ENCODE measurements at regions not wholly inside any gene's neighbourhood (a gene's known extent, or its start where the extent isn't known, plus 50 kb on each side); places are given as distances from the start of the nearest gene placed in this dataset.
"Not testable (repeated sequence)": the region's sequence is repeated elsewhere in the genome, so short reads cannot be mapped to it uniquely, and the experiment has no call there.

GRCh38 chr11:67768001-67768730 is 93.7 kb upstream of the ALDH3B2 start:
- H3K4me2 ChIP-seq (ENCODE audit: low read length); H3K9me3 ChIP-seq (ENCODE audit: control insufficient read depth in 1 of 2, insufficient read depth in 1 of 2, low read depth in 1 of 2, low read length in 2 of 2); H3K9me2 ChIP-seq (ENCODE audit: insufficient read depth); H2AFZ ChIP-seq (ENCODE audit: low read depth, low read length, poor library complexity, severe bottlenecking); H3K27ac ChIP-seq (ENCODE audit: low read depth, low read length); POLR2A ChIA-PET; DNase-seq (ENCODE audit: low read depth, low spot score); intact Hi-C loops (cut with micrococcal nuclease); H3K36me3 ChIP-seq (ENCODE audit: control insufficient read depth in 1 of 2, insufficient read depth in 2 of 2, low read length in 2 of 2); H4K20me1 ChIP-seq (ENCODE audit: insufficient read depth); ATAC-seq; BruUV-seq (replicated peaks); H3K4me3 ChIP-seq (replicated peaks in 1 of 2; ENCODE audit: low read depth in 1 of 2, low read length in 2 of 2); H3K27me3 ChIP-seq (ENCODE audit: insufficient read depth, low read length); H3K79me2 ChIP-seq (ENCODE audit: insufficient read depth, low read length); H3K4me1 ChIP-seq (ENCODE audit: control insufficient read depth in 1 of 2, insufficient read depth in 2 of 2, low read length in 2 of 2); H3K9ac ChIP-seq (ENCODE audit: low read length); RAD21 ChIA-PET (ENCODE audit: low non-redundant PET in 1 of 2, low total read pairs in 2 of 2, uncharacterized antibody in 2 of 2, unreplicated experiment in 2 of 2); CTCF ChIA-PET: not testable (repeated sequence)

GRCh38 chr11:67761211-67761610 is 86.8 kb upstream of the ALDH3B2 start:
- H3K27ac ChIP-seq (ENCODE audit: low read depth, low read length); H3K9ac ChIP-seq (ENCODE audit: low read length); H3K4me3 ChIP-seq (replicated peaks in 1 of 2; ENCODE audit: low read depth in 1 of 2, low read length in 2 of 2); RAD21 ChIA-PET (ENCODE audit: low non-redundant PET in 1 of 2, low total read pairs in 2 of 2, uncharacterized antibody in 2 of 2, unreplicated experiment in 2 of 2); H3K27me3 ChIP-seq (ENCODE audit: insufficient read depth, low read length); H3K9me2 ChIP-seq (ENCODE audit: insufficient read depth); H3K9me3 ChIP-seq (ENCODE audit: control insufficient read depth in 1 of 2, insufficient read depth in 1 of 2, low read depth in 1 of 2, low read length in 2 of 2); ATAC-seq; POLR2A ChIA-PET; BruUV-seq (replicated peaks); H3K4me1 ChIP-seq (ENCODE audit: control insufficient read depth in 1 of 2, insufficient read depth in 2 of 2, low read length in 2 of 2); H2AFZ ChIP-seq (ENCODE audit: low read depth, low read length, poor library complexity, severe bottlenecking); H3K79me2 ChIP-seq (ENCODE audit: insufficient read depth, low read length); CTCF ChIA-PET; intact Hi-C loops (cut with micrococcal nuclease); H4K20me1 ChIP-seq (ENCODE audit: insufficient read depth); H3K4me2 ChIP-seq (ENCODE audit: low read length); H3K36me3 ChIP-seq (ENCODE audit: control insufficient read depth in 1 of 2, insufficient read depth in 2 of 2, low read length in 2 of 2); DNase-seq (ENCODE audit: low read depth, low spot score): not testable (repeated sequence)

GRCh38 chr11:67759321-67759720 is 84.9 kb upstream of the ALDH3B2 start:
- ATAC-seq; intact Hi-C loops (cut with micrococcal nuclease); H4K20me1 ChIP-seq (ENCODE audit: insufficient read depth); RAD21 ChIA-PET (ENCODE audit: low non-redundant PET in 1 of 2, low total read pairs in 2 of 2, uncharacterized antibody in 2 of 2, unreplicated experiment in 2 of 2); H3K9me3 ChIP-seq (ENCODE audit: control insufficient read depth in 1 of 2, insufficient read depth in 1 of 2, low read depth in 1 of 2, low read length in 2 of 2); H3K4me1 ChIP-seq (ENCODE audit: control insufficient read depth in 1 of 2, insufficient read depth in 2 of 2, low read length in 2 of 2); H3K27me3 ChIP-seq (ENCODE audit: insufficient read depth, low read length); H3K9ac ChIP-seq (ENCODE audit: low read length); H3K9me2 ChIP-seq (ENCODE audit: insufficient read depth); H3K4me2 ChIP-seq (ENCODE audit: low read length); POLR2A ChIA-PET; CTCF ChIA-PET; BruUV-seq (replicated peaks); H3K27ac ChIP-seq (ENCODE audit: low read depth, low read length); H3K79me2 ChIP-seq (ENCODE audit: insufficient read depth, low read length); H3K36me3 ChIP-seq (ENCODE audit: control insufficient read depth in 1 of 2, insufficient read depth in 2 of 2, low read length in 2 of 2); H2AFZ ChIP-seq (ENCODE audit: low read depth, low read length, poor library complexity, severe bottlenecking); H3K4me3 ChIP-seq (replicated peaks in 1 of 2; ENCODE audit: low read depth in 1 of 2, low read length in 2 of 2); DNase-seq (ENCODE audit: low read depth, low spot score): not testable (repeated sequence)

GRCh38 chr11:67758467-67758866 is 84.0 kb upstream of the ALDH3B2 start:
- H3K4me3 ChIP-seq (replicated peaks in 1 of 2; ENCODE audit: low read depth in 1 of 2, low read length in 2 of 2); H3K27me3 ChIP-seq (ENCODE audit: insufficient read depth, low read length); ATAC-seq; H3K79me2 ChIP-seq (ENCODE audit: insufficient read depth, low read length); H4K20me1 ChIP-seq (ENCODE audit: insufficient read depth); RAD21 ChIA-PET (ENCODE audit: low non-redundant PET in 1 of 2, low total read pairs in 2 of 2, uncharacterized antibody in 2 of 2, unreplicated experiment in 2 of 2); H3K4me1 ChIP-seq (ENCODE audit: control insufficient read depth in 1 of 2, insufficient read depth in 2 of 2, low read length in 2 of 2); H3K4me2 ChIP-seq (ENCODE audit: low read length); POLR2A ChIA-PET; H3K27ac ChIP-seq (ENCODE audit: low read depth, low read length); H3K9ac ChIP-seq (ENCODE audit: low read length); DNase-seq (ENCODE audit: low read depth, low spot score); H3K9me2 ChIP-seq (ENCODE audit: insufficient read depth); intact Hi-C loops (cut with micrococcal nuclease); H3K9me3 ChIP-seq (ENCODE audit: control insufficient read depth in 1 of 2, insufficient read depth in 1 of 2, low read depth in 1 of 2, low read length in 2 of 2); CTCF ChIA-PET; H3K36me3 ChIP-seq (ENCODE audit: control insufficient read depth in 1 of 2, insufficient read depth in 2 of 2, low read length in 2 of 2); H2AFZ ChIP-seq (ENCODE audit: low read depth, low read length, poor library complexity, severe bottlenecking); BruUV-seq (replicated peaks): not testable (repeated sequence)

Measured in HCT116 (cell line).